Fibroblast of skin of right biceps (primary cell): ENCODE measurements at regions not wholly inside any gene's neighbourhood (a gene's known extent, or its start where the extent isn't known, plus 50 kb on each side); places are given as distances from the start of the nearest gene placed in this dataset.
A peak's percentile ranks its signal among the peaks of the same experiment; 100 is the strongest.
"Not testable (repeated sequence)": the region's sequence is repeated elsewhere in the genome, so short reads cannot be mapped to it uniquely, and the experiment has no call there.

Source experiments
- DNase-seq: peaks from one replicate; pipeline ENCODE4 v3.0.0-alpha.2; 2013

GRCh38 chr2:199216253-199216652, 241.5 kb downstream of the SATB2 start:
- DNase-seq = no peak

- no peak for DNase-seq
These were observed 250.7 kb downstream of the SATB2 start for GRCh38 chr2:199207011-199207410.

- DNase-seq = no peak
These were observed 251.2 kb downstream of the SATB2 start for GRCh38 chr2:199206536-199206935.

- DNase-seq = no peak
These were observed 254.8 kb downstream of the SATB2 start for GRCh38 chr2:199202964-199203363.

- no peak for DNase-seq
These were observed 256.2 kb downstream of the SATB2 start for GRCh38 chr2:199201539-199201938.

GRCh38 chr2:199199797-199200196, 257.9 kb downstream of the SATB2 start:
- no peak for DNase-seq

GRCh38 chr2:199197448-199197847, 260.3 kb downstream of the SATB2 start:
- DNase-seq = peak; percentile 24

GRCh38 chr2:199196686-199197085, 261.1 kb downstream of the SATB2 start:
- DNase-seq = no peak

GRCh38 chr2:199195927-199196502, 261.7 kb downstream of the SATB2 start:
- no peak for DNase-seq

- no peak for DNase-seq
These were observed 266.3 kb downstream of the SATB2 start for GRCh38 chr2:199191461-199191860.

- DNase-seq = no peak
These were observed 268.5 kb downstream of the SATB2 start for GRCh38 chr2:199189229-199189628.

GRCh38 chr2:199186301-199186751, 271.4 kb downstream of the SATB2 start:
- no peak for DNase-seq

- DNase-seq = not testable (repeated sequence)
These were observed 272.6 kb downstream of the SATB2 start for GRCh38 chr2:199185174-199185573.

GRCh38 chr2:199163613-199164458, 293.9 kb downstream of the SATB2 start:
- no peak for DNase-seq

GRCh38 chr2:199160677-199161465, 296.9 kb downstream of the SATB2 start:
- DNase-seq = peak; percentile 72

GRCh38 chr2:199160081-199160480, 297.7 kb downstream of the SATB2 start:
- no peak for DNase-seq

- DNase-seq = peak; percentile 8
These were observed 309.5 kb downstream of the SATB2 start for GRCh38 chr2:199148076-199148845.

- DNase-seq = peak; percentile 19
These were observed 310.5 kb downstream of the SATB2 start for GRCh38 chr2:199147216-199147615.

GRCh38 chr2:199144546-199144945, 313.2 kb downstream of the SATB2 start:
- DNase-seq = no peak

- peak; percentile 11 for DNase-seq
These were observed 313.7 kb downstream of the SATB2 start for GRCh38 chr2:199144036-199144435.

- DNase-seq = peak; percentile 86
These were observed 321.1 kb downstream of the SATB2 start for GRCh38 chr2:199136681-199137080.

GRCh38 chr2:199136242-199136641, 321.5 kb downstream of the SATB2 start:
- peak; percentile 22 for DNase-seq

GRCh38 chr2:199131876-199132275, 325.9 kb downstream of the SATB2 start:
- no peak for DNase-seq
